ENCODE measurements at regions not wholly inside any gene's neighbourhood (a gene's known extent, or its start where the extent isn't known, plus 50 kb on each side); places are given as distances from the start of the nearest gene placed in this dataset.

- TF ChIP-seq CTCF (IDR thresholded peaks at IDR 0.05), result no peak
- TF ChIP-seq POLR2A (IDR thresholded peaks at IDR 0.05), result no peak
Observed at GRCh38 chr3:103381296-103382079, 946.7 kb downstream of the ZPLD1 start.

Measured in body of pancreas (tissue), 4 donors.